Midbrain (tissue), 1 donor: ENCODE measurements at regions not wholly inside any gene's neighbourhood (a gene's known extent, or its start where the extent isn't known, plus 50 kb on each side); places are given as distances from the start of the nearest gene placed in this dataset.

ENCODE experiments used
- DNase-seq: peaks from one replicate; lab custom pipeline; 2025; lab: John Stamatoyannopoulos, UW

DNA sequence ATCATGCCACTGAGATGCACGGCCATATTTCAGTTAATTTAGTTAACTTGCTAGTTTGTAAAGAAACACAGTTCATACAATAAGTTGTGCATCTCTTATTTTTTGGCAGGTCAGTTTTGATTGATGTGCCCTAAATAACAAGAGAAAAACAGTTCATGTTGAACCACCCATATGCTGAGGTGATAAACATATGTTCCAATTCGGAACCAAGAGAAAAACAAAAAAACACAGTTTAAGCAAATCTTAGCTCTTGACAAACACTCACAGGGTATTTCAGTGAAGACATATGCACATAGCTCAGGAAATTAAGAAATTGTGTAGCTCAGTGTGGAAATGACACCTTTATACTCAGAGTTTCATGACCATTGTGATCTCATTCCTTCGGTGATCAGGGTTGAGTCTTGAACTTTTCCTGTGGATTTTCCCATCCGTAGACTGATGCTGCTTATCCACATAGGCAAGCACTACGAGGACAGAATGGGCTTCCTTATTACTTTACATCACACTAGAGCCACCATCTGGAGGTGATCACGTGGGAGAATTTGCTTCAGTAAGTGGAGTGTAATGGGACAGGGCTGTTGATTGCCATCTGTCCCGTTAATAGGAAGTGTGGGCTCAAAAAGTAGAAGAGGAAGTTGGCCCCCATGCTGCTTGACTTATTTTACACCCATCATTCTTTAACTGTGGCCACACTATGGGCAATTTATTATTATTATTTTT lies 773.0 kb downstream of the MTRR start:
- DNase-seq: no peak

DNA sequence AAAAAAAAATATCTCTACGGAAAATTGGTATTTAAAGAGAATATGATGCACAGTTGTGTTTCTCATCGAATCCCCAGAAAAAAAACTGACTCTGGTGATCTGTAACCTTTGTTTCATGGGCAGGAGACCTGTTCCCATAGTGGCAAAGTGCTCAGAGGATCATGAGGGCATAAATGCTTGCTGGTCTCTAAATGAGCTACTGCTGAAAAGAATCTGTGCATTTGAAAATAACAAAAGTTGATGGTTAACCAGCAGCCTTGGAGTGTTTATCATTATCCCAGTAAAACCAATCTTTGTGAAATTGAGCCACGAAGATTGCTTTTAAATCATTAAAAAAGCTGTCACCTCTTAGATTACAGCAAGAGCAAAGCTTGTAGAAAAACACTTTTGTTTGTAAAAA lies 775.4 kb downstream of the MTRR start:
- no peak for DNase-seq

DNA sequence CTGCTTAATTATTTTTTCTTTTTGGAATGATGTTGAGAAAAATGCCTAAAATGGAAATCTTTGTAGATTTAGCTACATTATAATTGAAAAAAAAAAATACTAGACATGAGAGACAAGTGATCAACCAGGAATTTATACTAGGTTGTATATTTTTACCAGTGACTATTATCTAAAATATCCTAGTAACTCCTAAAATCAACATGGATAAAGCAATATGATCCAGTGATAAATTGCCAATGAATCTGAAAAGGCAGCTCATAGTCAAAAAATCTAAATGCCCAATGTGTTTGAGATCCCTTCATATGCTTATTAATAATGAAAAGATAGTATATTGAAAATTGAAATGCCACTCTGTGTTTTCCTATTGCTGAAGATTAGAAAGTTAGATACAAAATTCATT lies 778.2 kb downstream of the MTRR start:
- DNase-seq: no peak

DNA sequence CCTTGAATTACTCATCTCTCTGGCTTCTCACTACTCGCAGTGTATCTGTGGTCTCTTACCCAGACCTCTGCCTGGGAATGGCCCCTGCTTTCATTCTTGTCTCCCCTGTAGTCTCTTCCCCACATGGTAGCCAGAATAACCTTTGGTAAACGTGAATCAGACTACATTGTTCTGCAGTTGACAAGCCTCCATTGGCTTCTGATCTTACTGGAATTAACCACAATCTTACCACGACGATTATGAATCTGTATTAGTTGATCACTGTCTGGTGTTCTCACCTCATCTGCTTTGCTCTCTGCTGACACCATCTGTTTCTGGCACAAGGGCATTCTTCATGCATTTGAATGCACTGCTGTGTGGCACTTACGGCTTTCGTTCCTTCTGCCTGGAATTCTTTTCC lies 781.2 kb downstream of the MTRR start:
- DNase-seq: no peak

- no peak for DNase-seq
These were observed 791.4 kb downstream of the MTRR start for GRCh38 chr5:8660133-8660893.

- no peak for DNase-seq
These were observed 794.4 kb downstream of the MTRR start for GRCh38 chr5:8663374-8663773.

DNA sequence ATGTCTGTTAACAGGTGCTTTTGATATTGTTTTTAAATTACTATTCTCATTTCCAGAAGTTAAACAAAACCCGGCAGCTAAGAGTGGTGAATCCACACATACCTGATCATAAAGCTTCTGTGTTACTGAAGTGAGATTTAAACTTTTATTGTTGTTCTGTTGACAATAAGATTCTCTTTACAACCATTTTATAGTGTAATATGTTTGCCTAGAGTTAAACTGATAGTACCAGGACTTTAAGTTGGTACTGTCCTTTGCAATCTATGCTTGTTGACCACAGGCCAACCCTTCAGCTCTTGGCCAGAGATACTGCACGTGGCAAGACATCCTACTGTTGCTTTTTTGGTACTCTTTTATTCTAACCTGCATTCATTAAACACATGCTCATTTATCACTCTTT lies 806.2 kb downstream of the MTRR start:
- no peak for DNase-seq

GRCh38 chr5:8676695-8677094 lies 807.7 kb downstream of the MTRR start:
- DNase-seq: no peak

- no peak for DNase-seq
These were observed 813.4 kb downstream of the MTRR start for GRCh38 chr5:8682381-8682780.

- DNase-seq: no peak
These were observed 814.5 kb downstream of the MTRR start for GRCh38 chr5:8683496-8683895.

- peak; percentile 3 for DNase-seq
These were observed 816.8 kb downstream of the MTRR start for GRCh38 chr5:8685704-8686103.

GRCh38 chr5:8686707-8687106 lies 817.8 kb downstream of the MTRR start:
- no peak for DNase-seq

GRCh38 chr5:8689773-8690172 lies 820.8 kb downstream of the MTRR start:
- DNase-seq: no peak

DNA sequence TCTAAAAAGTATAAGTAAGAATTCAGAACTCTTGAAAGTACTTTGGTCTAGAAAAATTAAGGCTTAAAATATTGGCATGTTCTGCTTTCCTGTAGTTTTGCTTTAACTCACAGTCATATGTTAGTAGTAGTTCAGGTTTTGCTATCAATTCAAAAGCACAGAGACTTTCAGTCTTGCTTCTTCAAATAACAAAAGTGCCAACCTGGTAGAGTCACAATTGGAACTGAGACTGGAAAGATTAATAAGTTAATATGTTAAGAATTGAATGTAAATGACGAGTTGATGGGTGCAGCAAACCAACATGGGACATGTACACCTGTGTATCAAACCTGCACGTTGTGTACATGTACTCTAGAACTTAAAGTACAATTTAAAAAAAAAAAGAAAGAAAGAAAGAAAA lies 822.3 kb downstream of the MTRR start:
- DNase-seq: no peak

- no peak for DNase-seq
These were observed 824.4 kb downstream of the MTRR start for GRCh38 chr5:8693341-8693844.

DNA sequence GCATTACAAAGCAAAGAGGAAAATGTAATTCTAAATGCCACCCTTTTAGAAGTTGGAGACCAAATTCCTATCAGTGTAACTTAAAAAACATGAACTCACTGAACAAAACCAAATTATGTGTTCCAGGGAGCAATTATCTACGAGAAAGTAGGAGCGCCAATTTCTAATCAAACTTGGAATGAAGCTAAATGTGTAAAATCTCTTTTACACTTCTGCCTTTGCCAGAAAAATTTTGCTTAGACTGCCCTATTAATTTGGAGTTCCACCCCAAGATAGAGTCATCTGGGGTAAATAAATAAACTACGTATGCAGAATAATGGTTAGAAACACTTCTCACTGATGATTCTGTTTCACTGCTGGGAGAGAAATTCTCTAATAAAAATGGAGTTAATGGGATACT lies 825.6 kb downstream of the MTRR start:
- DNase-seq: no peak

DNA sequence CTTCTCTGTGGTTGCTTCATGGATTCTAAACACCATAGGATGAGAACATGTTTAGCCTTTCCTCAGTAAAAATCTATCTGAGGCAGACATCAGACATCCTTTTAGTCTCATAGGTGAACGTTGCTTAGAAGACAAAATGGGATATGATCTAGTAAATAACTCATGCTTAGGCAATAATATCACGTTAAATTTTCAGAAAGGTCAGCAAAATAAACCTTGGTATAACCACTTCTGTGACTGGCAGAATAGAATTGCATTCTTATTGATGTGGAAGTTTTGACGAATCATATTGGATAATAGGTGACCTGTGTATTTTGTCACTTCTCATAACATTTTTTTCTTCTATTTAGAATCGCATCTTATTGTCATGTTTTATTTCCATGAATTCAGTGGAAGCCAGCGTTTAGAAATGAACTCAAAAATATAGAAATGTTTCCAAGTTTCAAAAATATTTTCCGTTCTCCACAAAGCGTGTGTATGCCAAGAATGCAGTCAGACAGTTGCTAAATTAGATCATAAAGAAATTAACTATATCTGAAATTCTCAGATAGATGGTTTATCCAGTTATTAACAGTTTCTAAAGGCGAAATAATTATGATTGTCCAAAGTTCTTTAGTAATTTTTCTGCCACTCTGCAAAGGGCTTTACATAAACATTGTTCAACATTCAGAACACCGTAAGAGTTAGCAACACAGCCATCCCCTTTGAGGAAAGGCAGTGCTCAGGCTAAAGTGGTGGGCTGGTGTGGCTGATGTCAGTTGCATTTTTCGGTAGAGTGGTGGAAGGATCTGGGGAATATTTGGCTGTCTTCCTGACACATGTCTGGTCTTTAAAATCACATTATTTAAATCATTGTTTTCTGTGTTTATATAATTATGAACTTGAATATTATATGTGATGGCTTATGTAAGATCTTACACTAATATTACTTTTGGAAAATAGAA lies 827.2 kb downstream of the MTRR start:
- no peak for DNase-seq

DNA sequence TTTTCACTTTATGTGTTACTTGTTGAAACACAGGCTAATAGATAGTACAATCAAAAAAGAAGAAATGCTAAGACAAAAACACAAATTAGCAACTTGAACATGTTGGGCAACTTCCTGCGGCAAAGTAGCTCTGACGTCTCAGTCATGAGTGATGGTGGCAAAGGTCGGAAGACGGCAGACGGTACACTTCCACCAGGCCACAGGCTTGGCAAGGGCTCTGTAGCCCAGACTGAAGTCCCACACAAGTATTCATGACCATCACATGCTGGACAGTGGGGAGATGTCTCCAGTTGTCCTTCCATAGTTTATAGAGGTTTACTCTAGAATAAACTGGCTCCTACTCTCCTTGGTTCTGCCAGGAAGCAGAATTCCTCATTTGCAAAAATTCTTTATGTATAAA lies 831.3 kb downstream of the MTRR start:
- no peak for DNase-seq

- no peak for DNase-seq
These were observed 831.7 kb downstream of the MTRR start for GRCh38 chr5:8700671-8701070.

DNA sequence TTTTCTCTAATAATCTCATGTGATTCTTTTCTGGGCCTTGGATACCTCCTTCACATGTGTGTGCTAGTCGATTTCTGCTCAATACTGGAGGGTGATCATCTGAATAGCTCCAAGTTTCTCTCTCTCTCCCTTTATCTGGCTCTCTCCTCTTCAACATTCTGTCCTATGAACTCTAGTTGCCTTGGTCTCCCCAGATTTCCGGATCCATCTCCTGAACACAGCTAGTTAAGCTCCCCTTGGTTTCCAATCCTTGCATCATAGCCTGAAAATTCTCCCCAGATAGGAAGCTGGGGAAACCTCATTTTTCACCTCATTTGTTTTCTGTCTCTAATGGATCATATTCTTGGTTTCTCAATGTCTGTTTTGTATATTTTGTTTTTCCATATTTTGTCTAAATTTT lies 832.3 kb downstream of the MTRR start:
- no peak for DNase-seq

DNA sequence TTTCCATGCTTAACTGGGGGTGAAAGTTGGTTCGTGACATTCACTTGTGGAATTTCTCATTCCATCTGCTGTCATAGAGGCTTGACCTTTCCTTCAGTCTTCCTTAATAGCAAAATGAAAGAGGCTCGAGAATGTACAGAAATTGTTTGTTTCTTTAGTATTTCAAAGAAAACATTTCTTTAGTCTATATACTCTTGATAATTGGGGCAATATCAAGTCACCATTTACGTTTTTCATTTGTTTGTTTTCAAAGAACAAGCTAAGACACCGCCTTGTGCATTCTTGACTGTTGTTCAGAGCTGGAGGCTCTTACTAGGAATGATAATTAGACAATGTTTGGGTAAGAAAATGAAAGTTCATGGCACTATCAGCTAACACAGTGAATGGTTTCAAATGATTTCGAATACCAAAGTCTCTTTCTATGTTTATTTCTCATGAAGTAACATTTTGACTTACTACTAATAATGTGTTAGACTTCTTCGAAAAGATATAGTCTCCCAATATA lies 835.4 kb downstream of the SEMA5A start:
- no peak for DNase-seq

DNA sequence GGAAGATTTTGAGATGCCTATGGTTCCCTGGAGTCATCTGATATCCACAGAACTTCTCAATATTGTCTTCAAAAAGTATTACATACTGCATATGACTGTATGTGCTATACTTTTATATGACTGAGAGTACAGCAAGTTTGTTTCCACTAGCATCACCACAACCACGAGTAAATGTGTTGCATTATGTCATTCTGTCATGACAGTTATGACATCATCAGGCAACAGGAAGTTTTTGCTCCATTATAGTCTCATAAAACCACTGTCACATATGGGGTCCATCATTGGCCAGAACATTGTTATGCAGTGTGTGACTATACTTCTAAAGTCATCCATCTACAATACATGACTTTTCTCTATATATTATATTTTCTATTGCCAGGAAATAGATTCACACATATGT lies 831.7 kb downstream of the SEMA5A start:
- no peak for DNase-seq
